NCI-H510A treated with DMSO at 0.1 percent for 48 hours (cell line): ENCODE measurements at regions not wholly inside any gene's neighbourhood (a gene's known extent, or its start where the extent isn't known, plus 50 kb on each side); places are given as distances from the start of the nearest gene placed in this dataset.

Source experiments
- DNase-seq: peaks from one replicate; lab custom pipeline; 2025; lab: John Stamatoyannopoulos, UW

DNA sequence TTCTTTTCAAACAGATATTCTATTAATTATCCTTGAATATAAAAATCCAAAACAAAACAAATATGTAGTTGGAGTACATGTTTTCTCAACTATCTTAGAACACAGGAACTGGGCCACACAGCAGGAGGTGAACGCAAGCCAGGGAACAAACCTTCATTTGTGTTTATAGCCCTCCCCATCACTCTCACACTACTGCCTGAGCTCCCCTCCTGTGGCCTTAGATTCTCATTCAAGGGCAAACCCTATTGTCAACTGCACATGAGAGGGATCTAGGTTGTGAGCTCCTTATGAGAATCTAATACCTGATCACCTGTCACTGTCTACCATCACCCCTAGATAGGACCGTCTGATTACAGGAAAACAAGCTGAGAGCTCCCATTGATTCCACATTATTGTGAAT lies 427.1 kb upstream of the PRR20A start:
- DNase-seq, result no peak

DNA sequence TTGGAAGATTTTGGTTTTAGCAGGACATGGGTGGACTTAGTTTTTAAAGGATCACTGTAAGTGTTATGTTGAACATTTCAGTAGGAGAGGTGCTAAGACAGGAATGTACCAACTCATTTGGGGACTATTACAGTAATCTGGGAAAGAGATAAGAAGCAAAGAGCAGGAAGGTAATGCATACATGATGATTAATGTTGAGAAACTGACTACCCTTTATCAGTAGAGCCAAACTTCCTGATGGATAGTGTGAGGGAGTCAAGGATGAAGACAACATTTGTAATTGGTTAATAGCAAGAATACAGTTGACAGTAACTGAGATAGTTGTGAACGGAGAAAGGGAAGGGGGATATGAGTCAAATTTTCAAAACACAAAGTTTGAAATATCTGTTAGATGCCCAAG lies 421.9 kb upstream of the PRR20A start:
- DNase-seq, result no peak

DNA sequence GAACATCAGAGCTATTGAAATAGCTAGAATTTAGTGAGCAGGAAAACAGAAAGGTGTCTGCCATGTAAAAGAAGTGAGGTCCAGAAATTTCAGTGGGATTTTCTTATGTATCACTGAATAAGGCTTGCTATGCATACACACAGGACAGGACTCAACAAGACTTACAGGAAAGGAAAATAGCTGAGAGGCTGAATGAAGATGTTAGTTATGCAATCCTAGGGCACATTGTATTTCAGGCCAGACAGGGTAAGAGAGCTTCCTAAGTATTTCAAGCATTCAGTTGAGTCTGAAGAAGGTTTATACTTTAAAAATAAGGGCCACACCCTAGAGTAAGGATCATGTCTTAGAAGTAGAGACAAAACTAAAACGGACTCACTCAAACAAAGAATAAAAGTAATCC lies 419.9 kb upstream of the PRR20A start:
- DNase-seq, result no peak

DNA sequence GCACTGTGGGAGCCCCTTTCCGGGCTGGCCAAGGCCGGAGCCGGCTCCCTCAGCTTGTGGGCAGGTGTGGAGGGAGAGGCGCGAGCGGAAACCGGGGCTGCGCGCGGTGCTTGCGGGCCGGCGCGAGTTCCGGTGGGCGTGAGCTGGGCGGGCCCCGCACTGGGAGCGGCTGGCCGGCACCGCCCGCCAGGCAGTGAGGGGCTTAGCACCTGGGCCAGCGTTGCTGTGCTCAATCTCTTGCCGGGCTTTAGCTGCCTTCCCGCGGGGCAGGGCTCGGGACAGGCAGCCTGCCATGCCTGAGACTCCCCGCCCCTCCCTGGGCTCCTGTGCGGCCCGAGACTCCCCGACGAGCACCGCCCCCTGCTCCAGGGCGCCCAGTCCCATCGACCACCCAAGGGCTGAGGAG lies 405.2 kb upstream of the PRR20A start:
- DNase-seq, result no peak

DNA sequence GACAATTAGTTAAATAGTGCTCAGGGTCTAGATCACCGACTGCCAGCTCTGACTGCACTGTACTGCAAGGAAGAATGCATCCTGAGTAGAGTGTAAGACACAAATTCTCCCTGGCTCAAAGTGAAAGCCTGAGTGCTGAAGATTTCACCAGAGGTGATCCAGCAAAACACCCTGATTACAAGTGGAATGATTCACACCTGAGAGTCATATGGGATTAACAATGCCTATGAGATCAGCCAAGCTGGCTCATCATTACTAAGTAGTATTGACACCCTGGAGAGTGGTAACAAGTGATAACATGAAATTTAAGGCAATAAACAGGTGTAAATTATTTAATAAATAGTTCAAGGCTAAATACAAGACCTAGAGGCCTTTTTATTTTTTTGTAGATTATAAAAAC lies 403.8 kb upstream of the PRR20A start:
- no peak for DNase-seq

DNA sequence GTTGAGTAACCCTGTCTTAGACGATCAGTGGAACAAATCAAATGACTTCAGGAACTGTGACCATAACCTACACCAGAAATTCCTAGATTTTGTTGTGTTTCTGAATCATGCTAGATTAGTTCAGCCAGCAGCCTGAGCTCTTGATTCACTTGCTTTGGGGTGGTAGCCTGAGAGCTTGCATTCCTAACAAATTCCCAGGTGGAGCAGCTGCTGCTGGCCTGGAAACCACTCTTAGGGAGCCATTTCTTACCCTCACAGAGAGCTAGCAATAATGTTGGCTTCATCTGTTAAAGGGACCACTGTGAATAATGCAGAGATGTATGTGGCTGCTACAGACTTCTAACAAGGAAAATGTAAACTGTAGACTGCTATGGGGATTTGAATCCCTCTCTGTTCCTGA lies 388.1 kb upstream of the PRR20A start:
- DNase-seq, result no peak

DNA sequence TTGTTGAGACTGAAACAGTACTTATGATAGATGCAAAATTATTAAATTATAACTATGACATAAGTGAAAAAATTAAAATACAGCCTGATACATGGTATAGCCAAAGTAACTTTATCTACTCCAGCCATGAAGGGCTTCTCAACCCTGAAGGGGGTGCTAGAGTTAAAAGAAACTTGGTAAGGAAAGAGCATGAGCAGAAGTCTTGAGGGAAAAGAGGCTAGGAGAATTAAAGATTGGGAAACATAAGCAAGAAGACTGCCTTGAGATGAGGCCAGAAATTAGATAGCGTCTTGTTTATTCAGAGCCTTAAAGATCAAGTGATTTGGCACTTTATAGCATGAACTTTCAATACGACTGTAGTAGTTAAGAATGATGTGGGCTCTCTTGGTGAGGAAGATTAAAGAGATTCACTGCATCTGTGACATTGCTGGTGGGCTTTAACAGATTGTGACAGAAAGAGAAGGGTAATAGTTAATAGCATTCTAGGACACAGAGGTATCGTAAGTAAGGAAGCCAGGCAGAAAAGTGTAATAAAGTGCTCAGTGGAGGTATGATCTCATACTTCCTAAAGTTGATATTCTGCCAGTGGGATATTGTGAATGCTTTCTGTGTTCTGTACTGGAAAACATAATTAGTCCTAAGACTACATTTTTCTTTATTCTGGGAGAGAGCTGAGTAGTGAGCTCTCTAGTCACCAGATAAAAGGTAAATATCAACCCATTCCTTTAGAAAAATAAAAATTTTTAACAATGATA lies 385.4 kb upstream of the PRR20A start:
- no peak for DNase-seq

DNA sequence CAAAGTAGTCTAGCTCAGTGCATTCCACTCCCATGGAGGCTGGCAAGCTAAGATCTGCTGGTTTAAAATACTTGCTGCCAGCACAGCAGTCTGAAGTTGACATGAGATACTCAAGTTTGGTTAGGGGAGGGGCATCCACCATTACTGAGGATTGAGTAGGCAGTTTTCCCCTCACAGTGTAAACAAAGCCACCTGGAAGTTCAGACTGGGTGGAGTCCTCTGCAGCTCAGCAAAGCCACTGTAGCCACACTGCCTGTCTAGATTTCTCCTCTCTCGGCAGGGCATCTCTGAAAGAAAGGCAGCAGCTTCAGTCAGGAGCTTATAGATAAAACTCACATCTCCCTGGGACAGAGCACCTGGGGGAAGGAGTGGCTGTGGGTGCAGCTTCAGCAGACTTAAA lies 377.4 kb upstream of the PRR20A start:
- peak; percentile 2 for DNase-seq

DNA sequence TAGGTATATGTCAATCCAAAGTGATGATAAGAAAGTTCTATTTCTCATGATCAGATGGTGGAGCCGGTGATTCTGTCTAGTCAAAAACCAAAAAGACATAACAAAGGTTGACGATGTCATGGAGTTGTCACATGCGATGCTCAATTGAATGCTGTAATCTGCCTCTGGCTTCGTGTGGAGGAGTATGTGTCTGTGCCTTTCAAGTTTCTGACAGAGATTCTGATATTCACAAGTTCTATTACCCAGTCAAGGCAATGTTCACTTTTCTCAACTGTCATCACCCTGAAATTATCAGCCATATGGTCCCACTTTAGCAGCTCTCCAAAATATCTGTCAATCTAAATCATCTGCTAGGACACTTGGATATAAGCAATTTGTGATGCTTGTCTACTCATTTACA lies 367.6 kb upstream of the PRR20A start:
- DNase-seq, result no peak

DNA sequence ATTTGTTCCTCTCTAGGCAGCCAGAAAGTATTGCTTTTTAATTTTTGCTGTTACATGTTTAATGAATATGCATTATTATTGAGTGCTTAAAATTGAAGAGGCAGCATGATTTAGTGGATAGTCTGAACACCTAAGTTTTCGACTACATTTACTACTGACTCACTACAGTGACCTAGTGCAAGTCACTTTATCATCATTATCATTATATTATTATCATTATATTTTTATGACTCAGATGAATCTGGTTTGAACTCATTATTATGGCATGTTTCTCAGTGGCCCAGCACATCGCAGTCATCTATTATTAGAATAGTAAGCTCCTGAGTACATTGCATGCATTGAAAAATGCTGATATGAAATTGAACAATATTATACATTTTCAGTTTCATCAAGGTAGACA lies 351.2 kb upstream of the PRR20A start:
- no peak for DNase-seq

DNA sequence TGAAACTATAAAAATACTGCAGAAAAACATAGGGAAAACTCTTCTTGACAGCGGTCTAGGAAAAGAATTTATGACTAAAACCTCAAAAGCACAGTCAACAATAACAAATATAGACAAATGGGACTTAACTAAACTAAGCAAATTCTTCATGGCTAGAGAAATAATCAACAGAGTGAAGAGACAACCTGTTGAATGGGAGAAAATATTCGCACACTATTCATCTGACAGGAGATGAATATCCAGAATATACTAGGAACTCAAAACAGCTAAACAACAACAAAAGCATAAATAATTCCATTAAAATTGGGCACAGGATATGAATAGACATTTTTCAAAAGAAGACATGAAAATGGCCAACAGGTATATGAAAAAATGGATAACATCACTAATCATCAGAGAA lies 303.6 kb upstream of the PRR20A start:
- no peak for DNase-seq

DNA sequence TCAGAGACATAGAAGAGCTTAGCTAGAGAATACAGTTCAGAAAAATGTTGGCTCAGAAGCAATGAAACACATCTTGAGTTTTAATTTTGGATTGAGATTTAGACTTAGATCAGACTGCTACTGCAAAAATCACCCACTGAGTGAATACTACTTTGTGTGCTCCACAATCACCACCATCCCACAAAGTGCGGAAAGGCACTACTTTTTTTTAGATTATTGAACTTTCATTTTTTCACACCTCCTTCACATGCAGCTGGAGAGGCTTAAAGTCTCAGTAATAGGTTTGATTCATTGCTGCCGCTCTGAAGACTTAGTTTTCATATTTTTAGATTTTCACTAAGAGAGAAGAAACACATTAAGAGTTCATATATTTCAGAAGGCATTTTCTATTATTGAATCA lies 289.9 kb upstream of the PRR20A start:
- no peak for DNase-seq

DNA sequence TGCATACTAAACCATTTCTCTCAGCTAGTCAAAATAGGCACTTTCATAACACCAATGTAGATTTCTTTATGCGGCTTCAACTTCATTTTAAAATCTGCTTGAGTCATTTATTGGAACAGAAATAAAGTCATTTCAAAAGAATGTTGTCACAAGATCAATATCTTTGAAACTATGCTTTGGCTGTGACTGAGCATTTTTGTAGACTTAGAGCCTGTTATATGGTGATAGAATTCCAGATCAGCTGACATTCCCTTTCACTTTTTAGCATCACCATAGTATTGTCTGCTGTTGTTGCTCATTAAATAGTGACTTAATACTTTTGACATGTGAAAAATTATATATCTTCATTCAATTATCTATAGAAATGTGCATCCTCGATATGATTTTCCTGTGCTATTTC lies 279.2 kb upstream of the PRR20A start:
- no peak for DNase-seq

DNA sequence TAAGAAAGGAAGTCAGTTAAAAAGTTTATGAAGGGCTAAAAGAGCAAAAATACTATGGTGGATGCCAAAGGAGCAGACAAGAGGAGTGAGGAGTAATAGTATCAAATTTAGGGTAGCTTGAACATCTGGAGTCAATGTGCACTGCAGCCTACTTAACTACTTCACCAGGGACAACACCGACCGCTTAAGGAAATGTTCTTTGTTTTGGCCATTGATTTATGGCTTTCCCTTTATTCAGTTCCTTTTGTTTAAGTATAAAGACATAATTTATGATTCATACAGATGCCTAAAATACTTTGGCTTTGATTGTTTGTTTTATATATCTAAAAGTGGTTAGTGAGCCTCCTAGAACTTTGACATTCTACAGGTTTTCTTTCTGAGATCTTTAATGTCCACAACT lies 276.3 kb upstream of the PRR20A start:
- no peak for DNase-seq

DNA sequence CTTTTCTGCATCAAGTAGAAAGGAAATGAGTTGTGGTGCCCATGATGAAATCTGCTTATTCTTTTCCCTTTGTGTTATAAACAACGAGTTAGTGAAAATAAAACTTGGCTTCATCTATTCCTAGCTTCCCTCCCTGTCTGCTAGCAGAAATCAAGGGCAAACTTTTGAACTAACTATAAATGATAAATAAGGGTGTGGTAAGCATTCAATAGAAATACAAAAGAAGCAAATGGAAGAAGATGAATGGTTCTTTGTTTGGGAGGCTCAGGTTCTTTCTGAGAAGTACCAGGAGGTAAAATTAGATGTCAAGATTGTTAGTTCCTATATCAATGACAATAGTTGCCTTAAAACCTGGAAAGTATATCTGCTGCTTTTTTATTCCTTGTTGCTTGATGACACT lies 275.3 kb upstream of the PRR20A start:
- no peak for DNase-seq

DNA sequence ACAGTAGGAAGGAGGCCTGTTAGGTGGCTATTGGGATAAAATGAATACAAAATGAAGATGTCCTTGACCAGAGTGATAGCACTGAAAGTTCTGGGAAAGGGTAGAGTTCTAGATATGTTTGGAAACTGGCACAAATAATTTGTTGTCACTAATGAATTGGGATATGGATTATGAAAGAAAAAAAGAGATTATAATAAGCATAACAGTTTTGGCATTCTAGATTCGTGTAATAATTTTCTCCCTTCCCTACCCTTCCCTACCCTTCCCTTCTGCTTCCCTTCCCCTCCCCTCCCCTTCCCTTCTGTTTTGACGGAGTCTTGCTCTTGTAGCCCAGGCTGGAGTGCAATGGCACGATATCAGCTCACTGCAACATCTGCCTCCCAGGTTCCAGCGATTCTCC lies 271.0 kb upstream of the PRR20A start:
- no peak for DNase-seq

DNA sequence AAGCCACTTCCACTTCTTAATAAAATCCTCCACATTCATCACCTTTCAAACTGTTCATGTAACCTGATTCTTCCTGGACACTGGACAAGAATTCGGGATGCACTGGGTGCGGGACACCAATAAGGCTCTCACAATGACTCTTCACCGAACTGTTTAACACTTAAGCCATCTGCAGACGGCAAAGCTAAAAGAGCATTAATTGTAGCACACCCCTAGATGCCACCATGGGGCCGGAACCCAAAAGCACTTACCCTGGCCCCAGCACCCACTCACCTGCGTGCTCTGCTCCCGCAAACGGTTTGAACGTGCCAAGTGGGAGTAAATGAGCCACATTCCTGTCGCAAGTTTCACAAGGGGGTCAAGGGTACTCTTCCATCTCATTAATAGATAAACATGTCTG lies 254.3 kb upstream of the PRR20A start:
- DNase-seq, result no peak

DNA sequence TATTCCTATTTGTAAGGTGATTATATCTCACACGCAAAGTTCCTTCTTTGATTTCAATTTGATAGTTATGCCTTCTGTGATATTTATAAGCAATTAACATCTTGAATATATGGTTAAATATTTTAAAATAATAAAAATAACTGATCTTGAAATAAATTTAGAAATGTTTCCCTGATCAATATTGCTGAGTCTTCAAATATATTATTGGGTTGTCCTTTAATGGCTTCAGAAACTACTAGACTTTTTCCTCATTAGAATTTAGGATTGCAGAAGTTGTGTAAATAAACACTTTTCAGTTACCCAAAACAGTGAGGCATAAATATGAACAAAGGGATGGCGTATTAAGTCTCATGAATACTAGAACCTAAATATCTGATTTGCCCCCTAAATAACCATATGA lies 252.3 kb upstream of the PRR20A start:
- DNase-seq, result no peak

DNA sequence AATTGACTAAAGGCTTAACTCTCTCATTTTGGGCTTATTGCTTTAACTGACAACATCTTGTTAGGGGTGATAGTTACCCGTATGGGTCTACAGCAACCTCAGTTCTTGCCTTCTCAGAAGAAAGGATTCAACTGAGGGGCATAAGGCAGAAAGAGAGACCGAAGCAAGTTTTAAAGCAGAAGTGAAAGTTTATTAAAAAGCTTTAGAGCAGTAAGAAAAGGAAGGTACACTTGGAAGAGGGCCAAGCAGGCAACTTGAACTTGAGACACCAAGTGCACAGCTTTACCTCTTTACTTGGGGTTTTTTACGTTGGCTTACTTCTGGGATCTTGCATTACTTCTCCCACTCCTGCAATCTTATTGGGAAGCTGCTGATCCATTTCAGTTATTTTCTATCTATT lies 246.9 kb upstream of the PRR20A start:
- no peak for DNase-seq

DNA sequence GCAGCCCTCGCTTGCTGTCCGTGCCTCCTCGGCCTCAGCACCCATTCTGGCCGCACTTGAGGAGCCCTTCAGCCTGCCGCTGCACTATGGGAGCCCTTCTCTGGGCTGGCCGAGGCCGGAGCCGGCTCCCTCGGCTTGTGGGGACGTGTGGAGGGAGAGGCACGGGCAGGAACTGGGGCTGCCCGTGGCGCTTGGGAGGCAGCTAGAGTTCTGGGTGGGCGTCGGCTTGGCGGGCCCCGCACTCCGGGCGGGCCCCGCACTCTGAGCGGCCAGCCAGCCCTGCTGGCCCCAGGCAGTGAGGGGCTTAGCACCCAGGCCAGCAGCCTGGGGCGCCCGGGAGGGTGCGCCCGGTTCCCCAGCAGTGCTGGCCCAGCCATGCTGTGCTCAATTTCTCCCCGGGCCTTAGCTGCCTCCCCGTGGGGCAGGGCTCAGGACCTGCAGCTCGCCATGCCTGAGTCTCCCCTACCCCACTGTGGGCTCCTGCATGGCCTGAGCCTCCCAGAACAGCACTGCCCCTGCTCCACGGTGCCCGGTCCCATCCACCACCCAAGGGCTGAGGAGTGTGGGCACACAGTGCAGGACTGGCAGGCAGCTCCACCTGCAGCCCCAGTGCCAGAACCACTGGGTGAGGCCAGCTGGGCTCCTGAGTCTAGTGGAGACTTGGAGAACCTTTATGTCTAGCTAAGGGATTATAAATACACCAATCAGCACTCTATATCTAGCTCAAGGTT lies 240.0 kb upstream of the PRR20A start:
- DNase-seq, result no peak

DNA sequence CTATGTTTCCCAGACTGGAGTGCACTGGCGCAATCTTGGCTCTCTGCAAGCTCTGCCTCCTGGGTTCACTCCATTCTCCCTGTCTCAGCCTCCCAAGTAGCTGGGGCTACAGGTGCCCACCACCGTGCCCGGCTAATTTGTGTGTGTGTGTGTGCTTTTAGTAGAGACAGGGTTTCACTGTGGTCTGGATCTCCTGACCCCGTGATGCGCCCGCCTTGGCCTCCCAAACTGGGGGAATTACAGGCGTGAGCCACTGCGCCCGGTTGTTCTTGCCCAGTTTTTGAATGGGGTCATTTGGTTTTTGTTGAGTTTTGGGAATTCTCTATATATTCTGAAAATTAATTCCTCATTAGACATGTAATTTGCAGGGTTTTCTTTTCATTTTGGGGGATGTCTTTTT lies 238.4 kb upstream of the PRR20A start:
- no peak for DNase-seq

DNA sequence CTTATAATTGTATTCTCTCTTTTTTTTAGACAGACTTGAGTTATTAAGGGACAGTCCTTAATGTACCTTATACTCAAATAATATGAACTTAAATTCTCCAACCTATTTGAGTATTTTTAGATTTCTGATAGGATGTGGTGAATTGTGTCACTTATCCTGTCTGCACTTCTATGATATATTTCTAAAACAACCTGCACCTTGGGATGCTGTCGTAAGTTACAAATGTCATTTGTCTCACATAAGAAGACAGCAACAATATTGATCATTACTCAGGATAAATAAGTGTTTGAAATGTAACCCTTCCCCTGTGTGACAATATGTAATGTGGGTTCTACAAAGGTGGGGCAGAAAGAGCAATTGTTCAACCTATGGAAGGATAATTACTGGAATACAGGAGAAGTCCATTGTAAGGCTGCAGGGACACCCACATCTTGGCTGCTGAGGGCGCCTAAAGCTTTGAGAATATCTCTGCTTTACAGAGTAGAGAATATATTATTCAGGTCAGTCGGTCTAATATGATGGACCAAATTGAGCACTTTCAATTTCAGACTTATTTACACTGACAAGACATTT lies 236.9 kb upstream of the PRR20A start:
- DNase-seq, result no peak

DNA sequence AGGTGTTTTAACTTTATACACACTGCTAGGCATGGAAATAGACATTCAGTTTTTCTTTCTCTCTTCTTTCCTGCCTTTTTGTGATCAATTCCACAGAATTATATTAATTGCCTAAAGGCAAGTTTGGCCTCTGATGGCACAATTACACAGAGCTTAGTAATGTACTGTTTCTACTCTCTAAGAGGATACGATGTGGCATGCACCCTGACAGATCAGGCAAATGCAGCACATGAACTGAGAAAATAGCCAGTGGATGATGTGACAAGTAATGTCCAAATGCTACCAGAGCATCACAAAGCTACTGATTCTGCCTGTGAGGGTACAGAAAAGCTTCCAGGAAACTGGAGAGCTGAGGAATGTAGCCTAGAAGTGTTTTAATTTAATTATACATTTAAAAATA lies 233.8 kb upstream of the PRR20A start:
- DNase-seq, result no peak

DNA sequence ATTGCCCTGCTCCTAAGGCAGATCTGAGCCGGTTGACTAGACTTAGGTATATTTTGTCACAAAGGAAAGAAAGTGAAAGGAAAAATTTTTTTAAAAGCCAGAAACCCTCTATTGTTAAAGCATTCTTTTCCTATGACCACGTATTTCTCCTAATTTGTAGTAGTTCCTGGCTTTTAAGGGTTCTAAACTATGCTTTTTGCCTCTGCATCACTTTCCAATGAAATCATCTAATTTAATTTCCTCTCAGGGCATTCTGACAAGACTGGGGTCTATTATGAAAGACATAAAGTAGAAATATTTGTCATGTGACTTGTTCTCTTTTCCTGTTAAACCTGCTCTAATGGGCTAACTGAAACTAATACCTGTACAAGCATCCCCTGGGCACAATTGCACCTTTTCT lies 233.0 kb upstream of the PRR20A start:
- no peak for DNase-seq
